ENCODE measurements at regions not wholly inside any gene's neighbourhood (a gene's known extent, or its start where the extent isn't known, plus 50 kb on each side); places are given as distances from the start of the nearest gene placed in this dataset.

DNA sequence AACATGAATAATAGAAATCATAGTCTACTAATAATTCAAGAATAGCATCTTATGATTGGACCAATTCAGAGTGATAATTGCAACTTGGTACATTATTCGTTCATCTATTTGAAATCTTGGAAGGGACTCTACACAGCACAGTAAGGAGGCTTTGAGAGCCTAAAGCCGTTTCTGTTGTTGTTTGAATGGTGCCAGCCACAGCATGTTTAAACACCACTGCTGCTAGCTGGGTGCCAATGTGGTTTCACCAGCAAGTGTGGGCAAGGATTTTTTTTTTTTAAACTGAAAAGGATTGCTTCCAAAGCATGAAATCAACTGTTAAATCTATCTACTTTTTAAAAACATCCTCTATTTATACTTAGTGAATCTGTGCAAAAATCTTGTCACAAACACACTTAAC lies 253.9 kb upstream of the MAP3K1 start:
- no peaks in the 10 kb centered on the region for H3K9me1 ChIP-seq (ENCODE audit: control insufficient read depth, extremely low read depth, insufficient read depth, low read length)
- H3K9me3 ChIP-seq (ENCODE audit: control insufficient read depth, low read depth, low read length), result no peaks in the 10 kb centered on the region
- H3K4me1 ChIP-seq (ENCODE audit: control insufficient read depth, extremely low read depth, insufficient read depth, low read length), result peaks cover 13% of the 10 kb centered on the region
- no peak for DNase-seq (ENCODE audit: low read depth, low spot score)
- no peak overlapping the region for H3K27ac ChIP-seq (ENCODE audit: control insufficient read depth, insufficient read depth, low read length)
- H3K79me2 ChIP-seq (ENCODE audit: control insufficient read depth, insufficient read depth, low read length), result no peaks in the 10 kb centered on the region
- H2AFZ ChIP-seq (ENCODE audit: control insufficient read depth, low read length), result no peak overlapping the region
- TF ChIP-seq EZH2 (IDR thresholded peaks at IDR 0.05; ENCODE audit: low read length), result no peak
- TF ChIP-seq, protein P1, sequence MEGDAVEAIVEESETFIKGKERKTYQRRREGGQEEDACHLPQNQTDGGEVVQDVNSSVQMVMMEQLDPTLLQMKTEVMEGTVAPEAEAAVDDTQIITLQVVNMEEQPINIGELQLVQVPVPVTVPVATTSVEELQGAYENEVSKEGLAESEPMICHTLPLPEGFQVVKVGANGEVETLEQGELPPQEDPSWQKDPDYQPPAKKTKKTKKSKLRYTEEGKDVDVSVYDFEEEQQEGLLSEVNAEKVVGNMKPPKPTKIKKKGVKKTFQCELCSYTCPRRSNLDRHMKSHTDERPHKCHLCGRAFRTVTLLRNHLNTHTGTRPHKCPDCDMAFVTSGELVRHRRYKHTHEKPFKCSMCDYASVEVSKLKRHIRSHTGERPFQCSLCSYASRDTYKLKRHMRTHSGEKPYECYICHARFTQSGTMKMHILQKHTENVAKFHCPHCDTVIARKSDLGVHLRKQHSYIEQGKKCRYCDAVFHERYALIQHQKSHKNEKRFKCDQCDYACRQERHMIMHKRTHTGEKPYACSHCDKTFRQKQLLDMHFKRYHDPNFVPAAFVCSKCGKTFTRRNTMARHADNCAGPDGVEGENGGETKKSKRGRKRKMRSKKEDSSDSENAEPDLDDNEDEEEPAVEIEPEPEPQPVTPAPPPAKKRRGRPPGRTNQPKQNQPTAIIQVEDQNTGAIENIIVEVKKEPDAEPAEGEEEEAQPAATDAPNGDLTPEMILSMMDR (optimal IDR thresholded peaks at IDR 0.05 in 1 of 3, IDR thresholded peaks at IDR 0.05 in 1 of 3, conservative IDR thresholded peaks at IDR 0.05 in 1 of 3; ENCODE audit: extremely low read depth in 1 of 3, insufficient read depth in 2 of 3, low read length in 3 of 3), result no peak
- no peaks in the 10 kb centered on the region for H3K27me3 ChIP-seq (ENCODE audit: control insufficient read depth, extremely low read depth, insufficient read depth, low read length)
- no peak overlapping the region for H3K4me3 ChIP-seq (ENCODE audit: control insufficient read depth in 2 of 3, extremely low read depth in 1 of 3, insufficient read depth in 2 of 3, low read depth in 1 of 3, low read length in 3 of 3)
- peak; percentile 90 for FAIRE-seq
- no peaks in the 10 kb centered on the region for H4K20me1 ChIP-seq (ENCODE audit: control insufficient read depth, extremely low read depth, insufficient read depth, low read length)
- H3K36me3 ChIP-seq (ENCODE audit: control insufficient read depth in 2 of 2, extremely low read depth in 1 of 2, insufficient read depth in 2 of 2, low read length in 2 of 2), result no peaks in the 10 kb centered on the region
- peak overlapping the region; percentile 45 for H3K4me2 ChIP-seq (ENCODE audit: control insufficient read depth, extremely low read depth, insufficient read depth, low read depth, low read length)
- dilution Hi-C loops (cut with MboI; ENCODE audit: extremely low pct_ligation_motif_present, low sequenced_read_pairs), result no loop called here
- no peak overlapping the region for H3K9ac ChIP-seq (ENCODE audit: control insufficient read depth, extremely low read depth, insufficient read depth, low read length)

GRCh38 chr5:56558131-56558745 lies 257.1 kb upstream of the MAP3K1 start:
- no peak for FAIRE-seq
- H4K20me1 ChIP-seq (ENCODE audit: control insufficient read depth, extremely low read depth, insufficient read depth, low read length), result no peaks in the 10 kb centered on the region
- H3K4me1 ChIP-seq (ENCODE audit: control insufficient read depth, extremely low read depth, insufficient read depth, low read length), result peaks cover 13% of the 10 kb centered on the region
- no peaks in the 10 kb centered on the region for H3K36me3 ChIP-seq (ENCODE audit: control insufficient read depth in 2 of 2, extremely low read depth in 1 of 2, insufficient read depth in 2 of 2, low read length in 2 of 2)
- H2AFZ ChIP-seq (ENCODE audit: control insufficient read depth, low read length), result no peak overlapping the region
- no peak for TF ChIP-seq EZH2 (IDR thresholded peaks at IDR 0.05; ENCODE audit: low read length)
- TF ChIP-seq, protein P1 (optimal IDR thresholded peaks at IDR 0.05 in 1 of 3, IDR thresholded peaks at IDR 0.05 in 1 of 3, conservative IDR thresholded peaks at IDR 0.05 in 1 of 3; ENCODE audit: extremely low read depth in 1 of 3, insufficient read depth in 2 of 3, low read length in 3 of 3), result no peak
- no peaks in the 10 kb centered on the region for H3K79me2 ChIP-seq (ENCODE audit: control insufficient read depth, insufficient read depth, low read length)
- H3K27ac ChIP-seq (ENCODE audit: control insufficient read depth, insufficient read depth, low read length), result no peak overlapping the region
- no peak overlapping the region for H3K9ac ChIP-seq (ENCODE audit: control insufficient read depth, extremely low read depth, insufficient read depth, low read length)
- no peaks in the 10 kb centered on the region for H3K27me3 ChIP-seq (ENCODE audit: control insufficient read depth, extremely low read depth, insufficient read depth, low read length)
- no peak for DNase-seq (ENCODE audit: low read depth, low spot score)
- dilution Hi-C loops (cut with MboI; ENCODE audit: extremely low pct_ligation_motif_present, low sequenced_read_pairs), result no loop called here
- H3K4me3 ChIP-seq (ENCODE audit: control insufficient read depth in 2 of 3, extremely low read depth in 1 of 3, insufficient read depth in 2 of 3, low read depth in 1 of 3, low read length in 3 of 3), result no peak overlapping the region
- no peak overlapping the region for H3K4me2 ChIP-seq (ENCODE audit: control insufficient read depth, extremely low read depth, insufficient read depth, low read depth, low read length)
- H3K9me3 ChIP-seq (ENCODE audit: control insufficient read depth, low read depth, low read length), result no peaks in the 10 kb centered on the region
- H3K9me1 ChIP-seq (ENCODE audit: control insufficient read depth, extremely low read depth, insufficient read depth, low read length), result no peaks in the 10 kb centered on the region
